ENCODE measurements at regions not wholly inside any gene's neighbourhood (a gene's known extent, or its start where the extent isn't known, plus 50 kb on each side); places are given as distances from the start of the nearest gene placed in this dataset.

GRCh38 chr3:163560459-163560858 lies 1517.8 kb downstream of the SI start:
- ChIA-PET POLR2A (no interaction called here), CTCF (no interaction called here)
- H3K9me3 ChIP-seq (ENCODE audit: control insufficient read depth, insufficient read depth, low read depth, low read length): no peaks in the 10 kb centered on the region
- TF ChIP-seq MZF1 (tag by site-specific recombination; IDR thresholded peaks at IDR 0.05; ENCODE audit: borderline replicate concordance) (no peak), KLF1 (tag by site-specific recombination; IDR thresholded peaks at IDR 0.05) (no peak), SP3 (tag by site-specific recombination; IDR thresholded peaks at IDR 0.05) (no peak), ZNF184 (tag by site-specific recombination; IDR thresholded peaks at IDR 0.05) (no peak), GLI2 (tag by site-specific recombination; IDR thresholded peaks at IDR 0.05; ENCODE audit: borderline replicate concordance, low read depth) (no peak), KLF17 (tag by site-specific recombination; IDR thresholded peaks at IDR 0.05) (no peak)
- H3K4me3 ChIP-seq (ENCODE audit: low read depth, low read length): no peak overlapping the region
- no peaks in the 10 kb centered on the region for H3K36me3 ChIP-seq (ENCODE audit: control insufficient read depth in 2 of 2, insufficient read depth in 1 of 2, low read length in 2 of 2)
- no peaks in the 10 kb centered on the region for H3K4me1 ChIP-seq (ENCODE audit: control insufficient read depth, insufficient read depth, low read length)
- H3K27ac ChIP-seq (ENCODE audit: extremely low read depth, low read depth, low read length): no peak overlapping the region

GRCh38 chr3:163556813-163557523 lies 1521.3 kb downstream of the SI start:
- no peaks in the 10 kb centered on the region for H3K9me3 ChIP-seq (ENCODE audit: control insufficient read depth, insufficient read depth, low read depth, low read length)
- no peaks in the 10 kb centered on the region for H3K4me1 ChIP-seq (ENCODE audit: control insufficient read depth, insufficient read depth, low read length)
- TF ChIP-seq ZNF76 (tag by site-specific recombination; IDR thresholded peaks at IDR 0.05; ENCODE audit: borderline replicate concordance, low read depth) (no peak), ATF2 (tag by site-specific recombination; IDR thresholded peaks at IDR 0.05; ENCODE audit: low read depth) (no peak), ZEB2 (tag by site-specific recombination; IDR thresholded peaks at IDR 0.05) (no peak), RBAK (tag by site-specific recombination; IDR thresholded peaks at IDR 0.05) (no peak), GLIS1 (tag by site-specific recombination; IDR thresholded peaks at IDR 0.05) (no peak), ZBTB11 (tag by site-specific recombination; conservative IDR thresholded peaks at IDR 0.05; ENCODE audit: low read depth) (no peak), ZBTB44 (tag by site-specific recombination; IDR thresholded peaks at IDR 0.05) (no peak), ZFP69B (tag by site-specific recombination; IDR thresholded peaks at IDR 0.05) (no peak), REPIN1 (tag by site-specific recombination; IDR thresholded peaks at IDR 0.05; ENCODE audit: low read depth) (no peak), MZF1 (tag by site-specific recombination; IDR thresholded peaks at IDR 0.05; ENCODE audit: borderline replicate concordance) (no peak), ZNF155 (tag by site-specific recombination; IDR thresholded peaks at IDR 0.05) (no peak), BCL11B (tag by site-specific recombination; IDR thresholded peaks at IDR 0.05; ENCODE audit: low read depth) (no peak)
- H3K36me3 ChIP-seq (ENCODE audit: control insufficient read depth in 2 of 2, insufficient read depth in 1 of 2, low read length in 2 of 2): no peaks in the 10 kb centered on the region
- ChIA-PET CTCF (no interaction called here), POLR2A (no interaction called here)
- no peak overlapping the region for H3K4me3 ChIP-seq (ENCODE audit: low read depth, low read length)
- H3K27ac ChIP-seq (ENCODE audit: extremely low read depth, low read depth, low read length): no peak overlapping the region

Data from HEK293 (cell line).